HCT116 (cell line): ENCODE measurements at regions not wholly inside any gene's neighbourhood (a gene's known extent, or its start where the extent isn't known, plus 50 kb on each side); places are given as distances from the start of the nearest gene placed in this dataset.

ENCODE experiments used
- CTCF ChIP-seq, 3 experiments: fragments of 200-600 bp in 1 of 3; sonication (generic) in 1 of 3; IDR thresholded peaks in 2 of 3; conservative IDR thresholded peaks in 1 of 3; 2 replicates each; pipeline ENCODE4 v1.5.1; 2012 to 2017; ENCODE audit warnings: low read depth in 2 of 3, low read length in 2 of 3, antibody characterized with exemption in 1 of 3, borderline replicate concordance in 1 of 3, control low read depth in 1 of 3, mild to moderate bottlenecking in 1 of 3, mixed read lengths in 1 of 3, mixed run types in 1 of 3, moderate library complexity in 1 of 3; ENCODE audit not compliant: insufficient read depth in 1 of 3
- ELF1 ChIP-seq: IDR thresholded peaks from 2 replicates; pipeline ENCODE4 v1.6.1; 2012; ENCODE audit warnings: low read depth, borderline replicate concordance
- EZH2 ChIP-seq: fragments of 200-600 bp; sonication (generic); IDR thresholded peaks from 2 replicates; pipeline ENCODE4 v1.6.1; 2017; ENCODE audit warnings: antibody characterized with exemption, mixed run types
- EZH2phosphoT487 ChIP-seq: fragments of 200-600 bp; IDR thresholded peaks from 2 replicates; pipeline ENCODE4 v1.6.1; 2018; ENCODE audit warnings: antibody characterized with exemption, borderline replicate concordance
- FOSL1 ChIP-seq: IDR thresholded peaks from 2 replicates; pipeline ENCODE4 v1.6.1; 2012; ENCODE audit warnings: low read depth
- POLR2A ChIP-seq: IDR thresholded peaks from 2 replicates; pipeline ENCODE4 v1.7.0; 2011; ENCODE audit warnings: borderline replicate concordance; ENCODE audit not compliant: insufficient read depth, insufficient read length; ENCODE audit errors: extremely low read depth
- REST ChIP-seq: IDR thresholded peaks from 2 replicates; pipeline ENCODE4 v1.6.1; 2012; ENCODE audit warnings: low read depth
- SIN3A ChIP-seq: IDR thresholded peaks from 2 replicates; pipeline ENCODE4 v1.6.1; 2012; ENCODE audit warnings: low read depth
- ZBTB33 ChIP-seq: IDR thresholded peaks from 2 replicates; pipeline ENCODE4 v1.6.1; 2011; ENCODE audit warnings: mild to moderate bottlenecking, low read length, moderate library complexity; ENCODE audit not compliant: insufficient replicate concordance; ENCODE audit errors: extremely low read depth

GRCh38 chr10:42937649-42938180, 139.2 kb upstream of the RET start:
- no peak for TF ChIP-seq CTCF (IDR thresholded peaks at IDR 0.05 in 2 of 3, conservative IDR thresholded peaks at IDR 0.05 in 1 of 3; ENCODE audit: borderline replicate concordance in 1 of 3, insufficient read depth in 1 of 3, low read depth in 2 of 3, low read length in 2 of 3)
- no peak for TF ChIP-seq EZH2
- no peak for TF ChIP-seq ZBTB33
- TF ChIP-seq ELF1, result no peak
- no peak for TF ChIP-seq EZH2phosphoT487
- no peak for TF ChIP-seq POLR2A
- no peak for TF ChIP-seq SIN3A
- TF ChIP-seq FOSL1, result no peak
- no peak for TF ChIP-seq REST
